A673 (cell line): ENCODE measurements at regions not wholly inside any gene's neighbourhood (a gene's known extent, or its start where the extent isn't known, plus 50 kb on each side); places are given as distances from the start of the nearest gene placed in this dataset.

Experiments
- BruUV-seq: library from RNA; stranded (reverse); fragments of 400-500 nt; replicated peaks from 2 replicates; lab custom pipeline; 2021; lab: Mats Ljungman, UMichigan
- CTCF ChIA-PET: fragments of 300-600 bp; sonication (Branson Sonifier 250); formaldehyde crosslinking; loops from one replicate; lab custom pipeline; 2022; ENCODE audit warnings: antibody characterized with exemption; lab: Charles Lee
- POLR2A ChIA-PET: fragments of 300-600 bp; sonication (Branson Sonifier 250); formaldehyde crosslinking; loops from one replicate; lab custom pipeline; 2022; ENCODE audit warnings: antibody characterized with exemption; ENCODE audit not compliant: low non-redundant PET; lab: Charles Lee
- DNase-seq: peaks from one replicate; pipeline ENCODE4 v3.0.0-alpha.2; 2015; ENCODE audit warnings: low spot score
- H3K27ac ChIP-seq: fragments of 200-600 bp; sonication (generic); 2 replicates; pipeline ENCODE4 v1.5.1; 2016; ENCODE audit warnings: mixed run types, low read depth, mild to moderate bottlenecking, mixed read lengths, antibody characterized with exemption, low read length; ENCODE audit not compliant: poor library complexity, severe bottlenecking
- H3K27me3 ChIP-seq: fragments of 200-600 bp; sonication (generic); replicated peaks from 2 replicates; pipeline ENCODE4 v1.6.1; 2017; ENCODE audit warnings: mixed run types, low read depth, mild to moderate bottlenecking, mixed read lengths, antibody characterized with exemption, low read length; ENCODE audit not compliant: insufficient read depth, poor library complexity
- H3K36me3 ChIP-seq: fragments of 200-600 bp; sonication (generic); 2 replicates; pipeline ENCODE4 v1.6.1; 2016; ENCODE audit warnings: mixed run types, mild to moderate bottlenecking, mixed read lengths, antibody characterized with exemption, low read length; ENCODE audit not compliant: insufficient read depth, poor library complexity, severe bottlenecking
- H3K4me1 ChIP-seq: fragments of 200-600 bp; sonication (generic); 2 replicates; pipeline ENCODE4 v1.6.1; 2017; ENCODE audit warnings: mixed run types, mild to moderate bottlenecking, mixed read lengths, antibody characterized with exemption, low read length; ENCODE audit not compliant: insufficient read depth, poor library complexity, severe bottlenecking
- H3K4me3 ChIP-seq: fragments of 200-600 bp; sonication (generic); 2 replicates; pipeline ENCODE4 v1.5.1; 2016; ENCODE audit warnings: low read depth, mixed run types, mild to moderate bottlenecking, mixed read lengths, low read length; ENCODE audit not compliant: poor library complexity, severe bottlenecking
- H3K9me3 ChIP-seq: fragments of 200-600 bp; sonication (generic); 2 replicates; pipeline ENCODE4 v1.6.1; 2016; ENCODE audit warnings: mixed run types, low read depth, mild to moderate bottlenecking, mixed read lengths, antibody characterized with exemption, low read length; ENCODE audit not compliant: poor library complexity, severe bottlenecking
- EZH2 ChIP-seq: fragments of 200-600 bp; sonication (generic); IDR thresholded peaks from 2 replicates; pipeline ENCODE4 v1.6.1; 2017; ENCODE audit warnings: borderline replicate concordance, low read depth, mild to moderate bottlenecking, mixed read lengths, antibody characterized with exemption, low read length; ENCODE audit not compliant: poor library complexity, severe bottlenecking
- intact Hi-C: fragments of 100-400 bp; cut with micrococcal nuclease; formaldehyde crosslinking; loops from one replicate; pipeline ENCODE4 v1.10.0; 2022; ENCODE audit not compliant: unreplicated experiment
- TF ChIP-seq, protein P1 (sequence below): fragments of 300-800, 200-600 bp; sonication (generic); conservative IDR thresholded peaks from 2 replicates; pipeline ENCODE4 v1.5.1; 2017; ENCODE audit warnings: low read depth, mild to moderate bottlenecking, antibody characterized with exemption, low read length, moderate library complexity, mixed read lengths

DNA sequence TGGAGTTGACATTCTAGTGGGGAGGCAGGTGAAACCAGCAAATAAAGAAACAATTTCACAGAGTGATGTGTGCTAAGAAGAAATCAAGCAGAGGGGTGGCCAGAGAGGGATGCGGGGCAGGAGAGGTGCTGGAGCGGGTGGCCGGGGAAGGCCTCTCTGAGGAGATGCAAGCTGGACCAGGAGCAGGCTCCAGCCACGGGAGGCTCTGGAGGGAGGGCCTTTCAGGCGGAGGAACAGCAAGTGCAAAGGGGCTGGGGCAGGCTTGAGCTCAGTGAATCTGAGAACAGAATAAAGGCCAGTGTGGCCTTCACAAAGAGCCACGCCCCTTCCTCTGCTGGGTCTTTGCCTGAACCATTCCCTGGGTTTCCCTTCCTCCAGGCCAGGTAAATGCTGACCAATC is 73.2 kb upstream of the NEURL1B start:
- intact Hi-C loops: no loop called here
- CTCF ChIA-PET: no interaction called here
- no peak for TF ChIP-seq EZH2
- TF ChIP-seq, protein P1, sequence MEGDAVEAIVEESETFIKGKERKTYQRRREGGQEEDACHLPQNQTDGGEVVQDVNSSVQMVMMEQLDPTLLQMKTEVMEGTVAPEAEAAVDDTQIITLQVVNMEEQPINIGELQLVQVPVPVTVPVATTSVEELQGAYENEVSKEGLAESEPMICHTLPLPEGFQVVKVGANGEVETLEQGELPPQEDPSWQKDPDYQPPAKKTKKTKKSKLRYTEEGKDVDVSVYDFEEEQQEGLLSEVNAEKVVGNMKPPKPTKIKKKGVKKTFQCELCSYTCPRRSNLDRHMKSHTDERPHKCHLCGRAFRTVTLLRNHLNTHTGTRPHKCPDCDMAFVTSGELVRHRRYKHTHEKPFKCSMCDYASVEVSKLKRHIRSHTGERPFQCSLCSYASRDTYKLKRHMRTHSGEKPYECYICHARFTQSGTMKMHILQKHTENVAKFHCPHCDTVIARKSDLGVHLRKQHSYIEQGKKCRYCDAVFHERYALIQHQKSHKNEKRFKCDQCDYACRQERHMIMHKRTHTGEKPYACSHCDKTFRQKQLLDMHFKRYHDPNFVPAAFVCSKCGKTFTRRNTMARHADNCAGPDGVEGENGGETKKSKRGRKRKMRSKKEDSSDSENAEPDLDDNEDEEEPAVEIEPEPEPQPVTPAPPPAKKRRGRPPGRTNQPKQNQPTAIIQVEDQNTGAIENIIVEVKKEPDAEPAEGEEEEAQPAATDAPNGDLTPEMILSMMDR: no peak

DNA sequence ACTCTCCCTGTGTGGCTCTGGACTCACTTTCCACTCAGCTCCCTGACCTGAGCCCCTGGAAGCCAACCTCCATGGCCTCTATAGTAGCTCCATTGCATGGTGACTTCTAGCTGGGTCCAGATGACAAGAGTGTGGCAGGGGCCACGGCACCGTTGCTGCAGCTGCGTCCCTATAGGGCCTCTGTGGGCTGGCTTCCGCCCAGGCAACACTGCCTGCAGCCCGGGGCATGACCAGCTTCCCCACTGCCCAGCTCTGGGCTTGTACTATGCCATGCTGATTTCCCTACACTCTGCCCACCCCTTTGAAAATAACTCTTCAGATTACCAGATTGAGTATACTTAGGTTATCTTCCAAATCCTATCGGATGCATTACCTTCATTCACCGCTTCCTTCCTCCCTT is 73.8 kb upstream of the NEURL1B start:
- no peak for DNase-seq
- Histone ChIP-seq H3K9me3 (no peaks in the 10 kb centered on the region), H3K4me1 (no peaks in the 10 kb centered on the region), H3K4me3 (no peak overlapping the region), H3K27ac (no peak overlapping the region), H3K36me3 (no peaks in the 10 kb centered on the region), H3K27me3 (no peaks in the 10 kb centered on the region)
- ChIA-PET CTCF (no interaction called here), POLR2A (no interaction called here)
- no TSS peak for BruUV-seq
- intact Hi-C loops: no loop called here
- no peak for TF ChIP-seq EZH2
- TF ChIP-seq, protein P1: no peak

More for the DNA sequence above, 73.2 kb upstream of the NEURL1B start:
- H3K4me3 ChIP-seq: no peak overlapping the region
- H3K36me3 ChIP-seq: no peaks in the 10 kb centered on the region
- no peak overlapping the region for H3K27ac ChIP-seq
- DNase-seq: no peak
- H3K9me3 ChIP-seq: no peaks in the 10 kb centered on the region
- POLR2A ChIA-PET: no interaction called here
- H3K27me3 ChIP-seq: no peaks in the 10 kb centered on the region
- H3K4me1 ChIP-seq: no peaks in the 10 kb centered on the region
- no TSS peak for BruUV-seq

DNA sequence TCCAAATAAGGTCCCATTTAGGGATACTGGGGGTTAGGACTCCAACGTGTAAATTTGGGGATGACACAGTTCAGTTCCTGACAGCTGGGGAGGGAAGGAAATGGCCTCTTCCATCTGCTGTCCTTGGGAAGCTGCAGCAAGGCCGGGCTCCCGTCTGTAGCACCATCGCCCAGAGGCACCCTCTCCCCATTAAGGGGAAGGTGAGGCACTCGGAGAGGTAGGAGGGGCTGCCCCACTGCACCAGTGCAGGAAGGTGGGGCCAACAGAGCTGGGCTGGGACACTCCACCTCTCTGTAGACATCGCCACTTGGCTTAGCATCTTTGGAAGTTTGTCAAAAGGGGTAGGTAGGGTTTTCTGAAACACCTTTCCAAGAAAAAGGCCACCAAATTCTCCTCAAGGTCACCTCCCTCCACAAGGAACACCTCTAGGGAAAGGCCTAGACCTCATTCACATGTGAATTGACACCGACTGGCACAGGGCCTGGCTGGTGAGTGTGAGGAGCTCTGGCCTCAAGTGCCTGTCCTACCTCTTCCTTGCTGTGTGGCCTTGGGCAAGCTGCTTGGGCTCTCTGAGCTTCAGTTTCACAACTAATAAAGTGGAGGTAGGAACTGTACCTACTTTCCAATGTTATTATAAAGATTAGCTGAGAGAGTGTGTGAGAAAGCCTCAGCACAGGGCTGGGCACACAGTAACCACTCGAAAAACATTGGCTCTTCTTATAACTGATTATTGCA is 75.0 kb upstream of the NEURL1B start:
- Histone ChIP-seq H3K36me3 (no peaks in the 10 kb centered on the region), H3K27ac (no peak overlapping the region), H3K4me3 (no peak overlapping the region), H3K27me3 (no peaks in the 10 kb centered on the region), H3K4me1 (no peaks in the 10 kb centered on the region), H3K9me3 (no peaks in the 10 kb centered on the region)
- intact Hi-C loops: no loop called here
- CTCF ChIA-PET: no interaction called here
- TF ChIP-seq, protein P1: no peak
- TF ChIP-seq EZH2: no peak
- POLR2A ChIA-PET: no interaction called here
- DNase-seq: no peak
- no TSS peak for BruUV-seq
